ENCODE measurements at regions not wholly inside any gene's neighbourhood (a gene's known extent, or its start where the extent isn't known, plus 50 kb on each side); places are given as distances from the start of the nearest gene placed in this dataset.

- CTCF ChIA-PET, result no interaction called here
- H4K20me1 ChIP-seq (replicated peaks; ENCODE audit: control insufficient read depth, extremely low read depth, insufficient read depth, low read length), result no peaks in the 10 kb centered on the region
- no peaks in the 10 kb centered on the region for H3K79me2 ChIP-seq (ENCODE audit: control insufficient read depth, insufficient read depth, low read length)
- FAIRE-seq, result no peak
- no TSS peak for BruUV-seq (replicated peaks)
- H3K9ac ChIP-seq (replicated peaks; ENCODE audit: extremely low read depth, insufficient read depth, low read length), result no peak overlapping the region
- H3K4me3 ChIP-seq (replicated peaks in 1 of 3; ENCODE audit: insufficient read depth in 1 of 3, low read depth in 1 of 3, low read length in 3 of 3), result no peak overlapping the region
- intact Hi-C loops (cut with micrococcal nuclease) (no loop called here), dilution Hi-C loops (cut with MboI; ENCODE audit: extremely low pct_ligation_motif_present, low sequenced_read_pairs) (no loop called here)
- POLR2A ChIA-PET, result no interaction called here
- no peaks in the 10 kb centered on the region for H3K4me1 ChIP-seq (ENCODE audit: control insufficient read depth, extremely low read depth, insufficient read depth, low read length)
- no peak overlapping the region for H2AFZ ChIP-seq (ENCODE audit: low read depth, low read length)
- no peaks in the 10 kb centered on the region for H3K36me3 ChIP-seq (ENCODE audit: control insufficient read depth in 2 of 2, extremely low read depth in 1 of 2, insufficient read depth in 2 of 2, low read length in 2 of 2)
- H3K9me1 ChIP-seq (replicated peaks; ENCODE audit: control insufficient read depth, extremely low read depth, insufficient read depth, low read length), result no peaks in the 10 kb centered on the region
- H3K4me2 ChIP-seq (ENCODE audit: insufficient read depth, low read length), result no peak overlapping the region
- H3K27me3 ChIP-seq (ENCODE audit: control insufficient read depth in 2 of 2, insufficient read depth in 2 of 2, low read length in 2 of 2), result no peaks in the 10 kb centered on the region
- no peak overlapping the region for H3K27ac ChIP-seq (ENCODE audit: insufficient read depth, low read depth, low read length)
- DNase-seq (ENCODE audit: low read depth, low spot score), result no peak
- H3K9me3 ChIP-seq (replicated peaks; ENCODE audit: control insufficient read depth, insufficient read depth, low read length), result no peaks in the 10 kb centered on the region
- TF ChIP-seq CTCF (IDR thresholded peaks at IDR 0.05; ENCODE audit: extremely low read depth in 1 of 2, insufficient read depth in 1 of 2, low read depth in 1 of 2, low read length in 2 of 2) (no peak), JUN (IDR thresholded peaks at IDR 0.05; ENCODE audit: borderline replicate concordance, insufficient read depth, insufficient read length, low read depth) (no peak), EZH2 (IDR thresholded peaks at IDR 0.05; ENCODE audit: borderline replicate concordance, low read depth, low read length, severe bottlenecking) (no peak), FOS (IDR thresholded peaks at IDR 0.05; ENCODE audit: borderline replicate concordance, insufficient read depth, low read length) (no peak), POLR2AphosphoS5 (IDR thresholded peaks at IDR 0.05; ENCODE audit: insufficient read depth, low read depth, low read length) (no peak)
Measured at GRCh38 chr3:8421267-8421666, 80.4 kb upstream of the LMCD1 start.

GRCh38 chr3:8421711-8422110, 79.9 kb upstream of the LMCD1 start:
- Histone ChIP-seq H4K20me1 (replicated peaks; ENCODE audit: control insufficient read depth, extremely low read depth, insufficient read depth, low read length) (no peaks in the 10 kb centered on the region), H3K27me3 (ENCODE audit: control insufficient read depth in 2 of 2, insufficient read depth in 2 of 2, low read length in 2 of 2) (no peaks in the 10 kb centered on the region), H2AFZ (ENCODE audit: low read depth, low read length) (no peak overlapping the region), H3K79me2 (ENCODE audit: control insufficient read depth, insufficient read depth, low read length) (no peaks in the 10 kb centered on the region), H3K9ac (replicated peaks; ENCODE audit: extremely low read depth, insufficient read depth, low read length) (no peak overlapping the region), H3K4me3 (replicated peaks in 1 of 3; ENCODE audit: insufficient read depth in 1 of 3, low read depth in 1 of 3, low read length in 3 of 3) (no peak overlapping the region), H3K4me2 (ENCODE audit: insufficient read depth, low read length) (no peak overlapping the region), H3K36me3 (ENCODE audit: control insufficient read depth in 2 of 2, extremely low read depth in 1 of 2, insufficient read depth in 2 of 2, low read length in 2 of 2) (no peaks in the 10 kb centered on the region), H3K4me1 (ENCODE audit: control insufficient read depth, extremely low read depth, insufficient read depth, low read length) (no peaks in the 10 kb centered on the region), H3K27ac (ENCODE audit: insufficient read depth, low read depth, low read length) (no peak overlapping the region), H3K9me3 (replicated peaks; ENCODE audit: control insufficient read depth, insufficient read depth, low read length) (no peaks in the 10 kb centered on the region), H3K9me1 (replicated peaks; ENCODE audit: control insufficient read depth, extremely low read depth, insufficient read depth, low read length) (no peaks in the 10 kb centered on the region)
- dilution Hi-C loops (cut with MboI; ENCODE audit: extremely low pct_ligation_motif_present, low sequenced_read_pairs), result no loop called here
- BruUV-seq (replicated peaks), result no TSS peak
- DNase-seq (ENCODE audit: low read depth, low spot score), result no peak
- TF ChIP-seq GATA2 (IDR thresholded peaks at IDR 0.05; ENCODE audit: insufficient read depth, insufficient read length, low read depth, low read length), result no peak
- TF ChIP-seq POLR2AphosphoS5 (IDR thresholded peaks at IDR 0.05; ENCODE audit: insufficient read depth, low read depth, low read length), result no peak
- no peak for TF ChIP-seq EZH2 (IDR thresholded peaks at IDR 0.05; ENCODE audit: borderline replicate concordance, low read depth, low read length, severe bottlenecking)
- no peak for TF ChIP-seq JUN (IDR thresholded peaks at IDR 0.05; ENCODE audit: borderline replicate concordance, insufficient read depth, insufficient read length, low read depth)
- TF ChIP-seq MYC (IDR thresholded peaks at IDR 0.05; ENCODE audit: low read depth, low read length), result no peak
- no peak for TF ChIP-seq MAX (IDR thresholded peaks at IDR 0.05; ENCODE audit: insufficient read depth, insufficient read length)
- no peak for TF ChIP-seq CTCF (IDR thresholded peaks at IDR 0.05; ENCODE audit: extremely low read depth in 1 of 2, insufficient read depth in 1 of 2, low read depth in 1 of 2, low read length in 2 of 2)
- TF ChIP-seq POLR2A (IDR thresholded peaks at IDR 0.05; ENCODE audit: low read depth, low read length), result no peak
- POLR2A ChIA-PET, result no interaction called here
- FAIRE-seq, result no peak
- CTCF ChIA-PET, result no interaction called here
- intact Hi-C loops (cut with micrococcal nuclease), result no loop called here

Measured in endothelial cell of umbilical vein (primary cell).